B cell (primary cell): ENCODE measurements at regions not wholly inside any gene's neighbourhood (a gene's known extent, or its start where the extent isn't known, plus 50 kb on each side); places are given as distances from the start of the nearest gene placed in this dataset.

Source experiments
- ATAC-seq: fragments of 200-7000 bp; cut with Tn5 transposase; one replicate; pipeline ENCODE4 v1.10.0; 2021; ENCODE audit warnings: low read depth, mild to moderate bottlenecking, moderate number of reproducible peaks, moderate library complexity
- CTCF ChIA-PET: fragments of 350-600 bp; sonication (Branson Sonifier 250); formaldehyde crosslinking; loops from one replicate; lab custom pipeline; 2021; ENCODE audit warnings: antibody characterized with exemption, inconsistent platforms; lab: Charles Lee
- POLR2A ChIA-PET: fragments of 350-600 bp; sonication (Branson Sonifier 250); formaldehyde crosslinking; loops from one replicate; lab custom pipeline; 2021; ENCODE audit warnings: antibody characterized with exemption; lab: Charles Lee
- DNase-seq: peaks from one replicate; pipeline ENCODE4 v3.0.0; 2013
- H2AFZ ChIP-seq: 2 replicates; pipeline ENCODE4 v1.6.1; 2012; ENCODE audit warnings: mild to moderate bottlenecking, low read depth, low read length; ENCODE audit not compliant: insufficient read depth, poor library complexity, severe bottlenecking
- H3K27ac ChIP-seq, 2 donors: 1 replicate in 1 of 2; 2 replicates in 1 of 2; pipeline ENCODE4 v1.5.1; 2012 to 2013; ENCODE audit warnings: low read length in 2 of 2, mild to moderate bottlenecking in 2 of 2, moderate library complexity in 1 of 2
- H3K27me3 ChIP-seq, 4 experiments: fragments of 200-600 bp in 1 of 4; sonication (generic) in 1 of 4; replicated peaks in 1 of 4; 1 replicate in 2 of 4; 2 replicates in 2 of 4; pipeline versions ENCODE4 v1.6.1 to v1.7.0; 2013 to 2016; ENCODE audit warnings: low read length in 3 of 4, mild to moderate bottlenecking in 2 of 4, mixed read lengths in 1 of 4, moderate library complexity in 1 of 4; ENCODE audit not compliant: insufficient read depth in 4 of 4, control insufficient read depth in 3 of 4; ENCODE audit errors: control extremely low read depth in 1 of 4
- H3K36me3 ChIP-seq, 2 experiments: replicated peaks in 1 of 2; 1 replicate in 1 of 2; 2 replicates in 1 of 2; pipeline versions ENCODE4 v1.6.1 to v1.7.1; 2013; ENCODE audit warnings: low read length in 1 of 2; ENCODE audit not compliant: insufficient read depth in 2 of 2, control insufficient read depth in 1 of 2; ENCODE audit errors: control extremely low read depth in 1 of 2, extremely low read depth in 1 of 2
- H3K4me1 ChIP-seq, 2 donors: fragments of 200-600 bp in 1 of 2; sonication (generic) in 1 of 2; 1 replicate in 1 of 2; 2 replicates in 1 of 2; pipeline versions ENCODE4 v1.5.1 to v1.6.1; 2013 to 2017; ENCODE audit warnings: low read length in 2 of 2; ENCODE audit not compliant: control insufficient read depth in 2 of 2, insufficient read depth in 2 of 2
- H3K4me2 ChIP-seq: replicated peaks from 2 replicates; pipeline ENCODE3; 2012; ENCODE audit warnings: mild to moderate bottlenecking, low read depth, low read length; ENCODE audit not compliant: poor library complexity, severe bottlenecking
- H3K4me3 ChIP-seq, 5 experiments: fragments of 200-600 bp in 1 of 5; sonication (generic) in 1 of 5; 1 replicate in 3 of 5; 2 replicates in 2 of 5; pipeline versions ENCODE4 v1.5.1 to v1.7.0; 2011 to 2016; ENCODE audit warnings: low read length in 4 of 5, mild to moderate bottlenecking in 4 of 5, low read depth in 2 of 5, control low read depth in 1 of 5, moderate library complexity in 1 of 5; ENCODE audit not compliant: insufficient read depth in 1 of 5; ENCODE audit errors: control extremely low read depth in 1 of 5, extremely low read depth in 1 of 5
- H3K79me2 ChIP-seq: fragments of 200-600 bp; sonication (generic); one replicate; pipeline ENCODE4 v1.6.0; 2016; ENCODE audit warnings: low read length; ENCODE audit not compliant: control insufficient read depth, insufficient read depth
- H3K9ac ChIP-seq: fragments of 200-600 bp; sonication (generic); 2 replicates; pipeline ENCODE4 v1.6.1; 2017; ENCODE audit warnings: mild to moderate bottlenecking, low read length, moderate library complexity
- H3K9me3 ChIP-seq, 3 donors: one replicate each; pipeline versions ENCODE4 v1.6.1 to v1.7.1; 2013; ENCODE audit warnings: low read length in 2 of 3; ENCODE audit not compliant: control insufficient read depth in 2 of 3, insufficient read depth in 1 of 3; ENCODE audit errors: control extremely low read depth in 1 of 3
- H4K20me1 ChIP-seq: 2 replicates; pipeline ENCODE4 v1.6.0; 2012; ENCODE audit warnings: mild to moderate bottlenecking, low read length; ENCODE audit not compliant: insufficient read depth, control insufficient read depth, poor library complexity, severe bottlenecking
- H3K27ac Mint-ChIP-seq: one replicate; pipeline ENCODE4 v1.8.0; 2021; ENCODE audit warnings: mixed read lengths
- H3K27me3 Mint-ChIP-seq: one replicate; pipeline ENCODE4 v1.8.0; 2021; ENCODE audit warnings: mixed read lengths
- H3K4me1 Mint-ChIP-seq: one replicate; pipeline ENCODE4 v1.8.0; 2021; ENCODE audit warnings: mixed read lengths
- H3K4me3 Mint-ChIP-seq: one replicate; pipeline ENCODE4 v1.8.0; 2021; ENCODE audit warnings: mixed read lengths
- H3K9me3 Mint-ChIP-seq: one replicate; pipeline ENCODE4 v1.8.0; 2022; ENCODE audit warnings: mixed read lengths; ENCODE audit not compliant: insufficient read depth
- EZH2 ChIP-seq: IDR thresholded peaks from 2 replicates; pipeline ENCODE4 v1.6.1; 2012; ENCODE audit warnings: borderline replicate concordance, low read depth, mild to moderate bottlenecking, moderate library complexity, low read length; ENCODE audit not compliant: insufficient read depth, poor library complexity, severe bottlenecking
- WGBS: methylation state at CpG from one replicate; pipeline ENCODE4 v1.1.5; 2013; ENCODE audit warnings: missing lambda C conversion rate; ENCODE audit not compliant: insufficient coverage; 5-methylcytosine and 5-hydroxymethylcytosine counted together
- intact Hi-C: fragments of 100-400 bp; cut with micrococcal nuclease; formaldehyde crosslinking; loops from one replicate; pipeline ENCODE4 v1.10.0; 2022
- TF ChIP-seq, protein P1 (sequence below): fragments of 200-600 bp; IDR thresholded peaks from one replicate; pipeline ENCODE4 v1.8.0; 2022; ENCODE audit warnings: antibody characterized with exemption, mild to moderate bottlenecking

GRCh38 chr2:81073412-81073811 lies 768.9 kb upstream of the LRRTM1 start:
- Mint-ChIP-seq H3K4me3 (no peak overlapping the region), H3K27me3 (no peaks in the 10 kb centered on the region), H3K9me3 (peaks cover 3% of the 10 kb centered on the region), H3K4me1 (no peaks in the 10 kb centered on the region), H3K27ac (no peak overlapping the region)
- H3K27ac ChIP-seq: no peak overlapping the region
- TF ChIP-seq, protein P1, sequence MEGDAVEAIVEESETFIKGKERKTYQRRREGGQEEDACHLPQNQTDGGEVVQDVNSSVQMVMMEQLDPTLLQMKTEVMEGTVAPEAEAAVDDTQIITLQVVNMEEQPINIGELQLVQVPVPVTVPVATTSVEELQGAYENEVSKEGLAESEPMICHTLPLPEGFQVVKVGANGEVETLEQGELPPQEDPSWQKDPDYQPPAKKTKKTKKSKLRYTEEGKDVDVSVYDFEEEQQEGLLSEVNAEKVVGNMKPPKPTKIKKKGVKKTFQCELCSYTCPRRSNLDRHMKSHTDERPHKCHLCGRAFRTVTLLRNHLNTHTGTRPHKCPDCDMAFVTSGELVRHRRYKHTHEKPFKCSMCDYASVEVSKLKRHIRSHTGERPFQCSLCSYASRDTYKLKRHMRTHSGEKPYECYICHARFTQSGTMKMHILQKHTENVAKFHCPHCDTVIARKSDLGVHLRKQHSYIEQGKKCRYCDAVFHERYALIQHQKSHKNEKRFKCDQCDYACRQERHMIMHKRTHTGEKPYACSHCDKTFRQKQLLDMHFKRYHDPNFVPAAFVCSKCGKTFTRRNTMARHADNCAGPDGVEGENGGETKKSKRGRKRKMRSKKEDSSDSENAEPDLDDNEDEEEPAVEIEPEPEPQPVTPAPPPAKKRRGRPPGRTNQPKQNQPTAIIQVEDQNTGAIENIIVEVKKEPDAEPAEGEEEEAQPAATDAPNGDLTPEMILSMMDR: no peak
- TF ChIP-seq EZH2: no peak
- no peak overlapping the region for H3K4me2 ChIP-seq
- no peak overlapping the region for H3K4me3 ChIP-seq
- ChIA-PET CTCF (no interaction called here), POLR2A (no interaction called here)
- no peak for ATAC-seq
- no CpG with 5 or more reads among the region's 1 CpG for WGBS
- no peak for DNase-seq
- intact Hi-C loops: no loop called here
- H3K79me2 ChIP-seq: no peaks in the 10 kb centered on the region
- no peaks in the 10 kb centered on the region for H3K36me3 ChIP-seq
- no peaks in the 10 kb centered on the region for H3K4me1 ChIP-seq
- no peaks in the 10 kb centered on the region for H3K27me3 ChIP-seq
- H2AFZ ChIP-seq: no peak overlapping the region
- H3K9me3 ChIP-seq: peaks cover 0 to 1% (median 0%) of the 10 kb centered on the region in 3 donors
- no peaks in the 10 kb centered on the region for H4K20me1 ChIP-seq
- no peak overlapping the region for H3K9ac ChIP-seq

GRCh38 chr2:81068144-81068543 lies 763.6 kb upstream of the LRRTM1 start:
- DNase-seq (no peak), ATAC-seq (no peak)
- Histone ChIP-seq H2AFZ (no peak overlapping the region), H3K4me3 (no peak overlapping the region), H3K9me3 (peaks cover 0 to 7% (median 0%) of the 10 kb centered on the region in 3 donors), H3K4me1 (no peaks in the 10 kb centered on the region), H3K27ac (no peak overlapping the region), H3K27me3 (no peaks in the 10 kb centered on the region), H3K4me2 (no peak overlapping the region), H3K9ac (no peak overlapping the region), H3K36me3 (no peaks in the 10 kb centered on the region), H3K79me2 (no peaks in the 10 kb centered on the region), H4K20me1 (no peaks in the 10 kb centered on the region)
- CTCF ChIA-PET: no interaction called here
- Mint-ChIP-seq H3K4me1 (no peaks in the 10 kb centered on the region), H3K4me3 (no peak overlapping the region), H3K27me3 (no peaks in the 10 kb centered on the region), H3K27ac (no peak overlapping the region), H3K9me3 (peaks cover 9% of the 10 kb centered on the region)
- TF ChIP-seq, protein P1: no peak
- TF ChIP-seq EZH2: no peak
- POLR2A ChIA-PET: no interaction called here
- intact Hi-C loops: no loop called here
- WGBS: 56% methylated on average over 1 of the region's 1 CpG
